IMR-90 (cell line): ENCODE measurements at regions not wholly inside any gene's neighbourhood (a gene's known extent, or its start where the extent isn't known, plus 50 kb on each side); places are given as distances from the start of the nearest gene placed in this dataset.

Experiments
- ATAC-seq: fragments of 200-7000 bp; cut with Tn5 transposase; 2 replicates; pipeline ENCODE4 v1.9.1; 2020; ENCODE audit warnings: low read depth, mild to moderate bottlenecking, moderate library complexity
- BruUV-seq: library from RNA; stranded (reverse); fragments of 400-500 nt; replicated peaks from 2 replicates; lab custom pipeline; 2021; lab: Mats Ljungman, UMichigan
- CTCF ChIA-PET: fragments of 300-600 bp; formaldehyde crosslinking; extraction: SDS; loops from one replicate; lab custom pipeline; 2021; ENCODE audit warnings: antibody characterized with exemption; lab: Yijun Ruan, JAX
- POLR2A ChIA-PET: fragments of 300-600 bp; sonication (Branson Sonifier 250); formaldehyde crosslinking; loops from one replicate; lab custom pipeline; 2022; ENCODE audit warnings: antibody characterized with exemption; ENCODE audit not compliant: unreplicated experiment; lab: Charles Lee
- DNase-seq: peaks from one replicate; pipeline ENCODE4 v3.0.0; 2013
- H2AFZ ChIP-seq: replicated peaks from 2 replicates; pipeline ENCODE3; 2013; ENCODE audit warnings: low read length, mild to moderate bottlenecking; ENCODE audit not compliant: poor library complexity
- H2AK5ac ChIP-seq: 2 replicates; pipeline ENCODE4 v1.6.1; 2013; ENCODE audit warnings: low read depth, low read length, inconsistent platforms
- H2AK9ac ChIP-seq: replicated peaks from 2 replicates; pipeline ENCODE3; 2013; ENCODE audit warnings: mild to moderate bottlenecking, low read depth, low read length, moderate library complexity; ENCODE audit not compliant: poor library complexity
- H2BK120ac ChIP-seq: 2 replicates; pipeline ENCODE4 v1.6.1; 2013; ENCODE audit warnings: low read depth, low read length, inconsistent platforms
- H2BK15ac ChIP-seq: 3 replicates; pipeline ENCODE4 v1.6.1; 2013; ENCODE audit warnings: low read depth, low read length, inconsistent platforms
- H2BK20ac ChIP-seq: 2 replicates; pipeline ENCODE4 v1.6.1; 2013; ENCODE audit warnings: low read depth, mild to moderate bottlenecking, inconsistent platforms, low read length, moderate library complexity
- H2BK5ac ChIP-seq: 2 replicates; pipeline ENCODE4 v1.6.1; 2013; ENCODE audit warnings: mild to moderate bottlenecking, low read depth, low read length, inconsistent platforms; ENCODE audit not compliant: poor library complexity, severe bottlenecking
- H3K14ac ChIP-seq: replicated peaks from 2 replicates; pipeline ENCODE4 v1.6.1; 2013; ENCODE audit warnings: low read depth, low read length, inconsistent platforms
- H3K18ac ChIP-seq: 2 replicates; pipeline ENCODE4 v1.6.1; 2013; ENCODE audit warnings: low read depth, low read length, control low read depth
- H3K23ac ChIP-seq: 2 replicates; pipeline ENCODE4 v1.6.1; 2013; ENCODE audit warnings: low read depth, low read length, inconsistent platforms
- H3K27ac ChIP-seq: 2 replicates; pipeline ENCODE4 v1.5.1; 2013; ENCODE audit warnings: mild to moderate bottlenecking, control low read depth, low read length; ENCODE audit not compliant: insufficient read depth
- H3K27me3 ChIP-seq: 2 replicates; pipeline ENCODE4 v1.6.1; 2013; ENCODE audit warnings: low read length; ENCODE audit not compliant: control insufficient read depth, insufficient read depth
- H3K36me3 ChIP-seq: 2 replicates; pipeline ENCODE4 v1.6.1; 2013; ENCODE audit warnings: low read length, mixed read lengths; ENCODE audit not compliant: control insufficient read depth, insufficient read depth
- H3K4ac ChIP-seq: 2 replicates; pipeline ENCODE4 v1.6.1; 2013; ENCODE audit warnings: low read depth, low read length, inconsistent platforms
- H3K4me1 ChIP-seq: 2 replicates; pipeline ENCODE4 v1.6.1; 2013; ENCODE audit warnings: low read length, mixed read lengths; ENCODE audit not compliant: control insufficient read depth, insufficient read depth
- H3K4me2 ChIP-seq: 2 replicates; pipeline ENCODE4 v1.6.1; 2013; ENCODE audit warnings: low read depth, mild to moderate bottlenecking, control low read depth, low read length, moderate library complexity
- H3K4me3 ChIP-seq: 2 replicates; pipeline ENCODE4 v1.5.1; 2013; ENCODE audit warnings: low read depth, mild to moderate bottlenecking, control low read depth, low read length, moderate library complexity; ENCODE audit not compliant: insufficient read depth
- H3K56ac ChIP-seq: 2 replicates; pipeline ENCODE4 v1.6.1; 2013; ENCODE audit warnings: low read length, inconsistent platforms; ENCODE audit not compliant: insufficient read depth; ENCODE audit errors: extremely low read depth
- H3K79me1 ChIP-seq, 2 experiments: 2 replicates each; pipeline ENCODE4 v1.6.1; 2013; ENCODE audit warnings: low read length in 2 of 2, inconsistent platforms in 1 of 2, low read depth in 1 of 2
- H3K9ac ChIP-seq: 2 replicates; pipeline ENCODE4 v1.6.1; 2013; ENCODE audit warnings: low read depth, low read length, control low read depth
- H3K9me1 ChIP-seq: 2 replicates; pipeline ENCODE4 v1.6.1; 2013; ENCODE audit warnings: low read length, inconsistent platforms; ENCODE audit not compliant: insufficient read depth
- H3K9me3 ChIP-seq: 2 replicates; pipeline ENCODE4 v1.6.1; 2013; ENCODE audit warnings: low read length; ENCODE audit not compliant: control insufficient read depth, insufficient read depth
- H4K20me1 ChIP-seq: 2 replicates; pipeline ENCODE4 v1.6.1; 2013; ENCODE audit warnings: low read length, inconsistent platforms; ENCODE audit not compliant: insufficient read depth
- H4K5ac ChIP-seq: 2 replicates; pipeline ENCODE4 v1.6.1; 2013; ENCODE audit warnings: mild to moderate bottlenecking, low read depth, low read length, control low read depth
- H4K8ac ChIP-seq, 2 experiments: 2 replicates each; pipeline ENCODE4 v1.6.1; 2013; ENCODE audit warnings: low read depth in 2 of 2, low read length in 2 of 2, control low read depth in 1 of 2, inconsistent platforms in 1 of 2
- H4K91ac ChIP-seq: 2 replicates; pipeline ENCODE4 v1.6.1; 2013; ENCODE audit warnings: low read depth, low read length, inconsistent platforms; ENCODE audit not compliant: insufficient read depth
- CEBPB ChIP-seq: IDR thresholded peaks from 2 replicates; pipeline ENCODE4 v1.6.1; 2012; ENCODE audit warnings: low read depth, low read length, improper control_type of control experiment
- CTCF ChIP-seq: conservative IDR thresholded peaks from 2 replicates; pipeline ENCODE4 v1.5.1; 2012; ENCODE audit warnings: mild to moderate bottlenecking, low read depth, low read length, improper control_type of control experiment
- MAFK ChIP-seq: IDR thresholded peaks from 2 replicates; pipeline ENCODE4 v1.6.1; 2012; ENCODE audit warnings: low read depth, low read length, improper control_type of control experiment
- MAZ ChIP-seq: IDR thresholded peaks from 2 replicates; pipeline ENCODE4 v1.6.1; 2012; ENCODE audit warnings: low read depth, mild to moderate bottlenecking, low read length, improper control_type of control experiment, moderate library complexity, borderline replicate concordance
- MXI1 ChIP-seq: IDR thresholded peaks from 2 replicates; pipeline ENCODE4 v1.6.1; 2012; ENCODE audit warnings: low read depth, mild to moderate bottlenecking, low read length, moderate library complexity, borderline replicate concordance
- RAD21 ChIP-seq: IDR thresholded peaks from 2 replicates; pipeline ENCODE4 v1.6.1; 2012; ENCODE audit warnings: low read length, improper control_type of control experiment
- RFX5 ChIP-seq: IDR thresholded peaks from 2 replicates; pipeline ENCODE4 v1.8.0; 2012; ENCODE audit warnings: low read depth, mild to moderate bottlenecking, low read length, moderate library complexity
- SMC3 ChIP-seq: fragments of 150-350 bp; IDR thresholded peaks from 2 replicates; pipeline ENCODE4 v1.6.1; 2016; ENCODE audit warnings: low read depth, mild to moderate bottlenecking, antibody characterized with exemption, low read length, moderate library complexity
- USF2 ChIP-seq: fragments of 150-350 bp; IDR thresholded peaks from 2 replicates; pipeline ENCODE4 v1.6.1; 2017; ENCODE audit warnings: mild to moderate bottlenecking, antibody characterized with exemption, low read length, low read depth
- WGBS, 2 experiments: methylation state at CpG; one replicate each; pipeline versions ENCODE4 v1.1.5 to v1.1.7; 2013; ENCODE audit warnings: missing lambda C conversion rate in 2 of 2; ENCODE audit not compliant: insufficient read length in 1 of 2; ENCODE audit errors: extremely low coverage in 2 of 2; 5-methylcytosine and 5-hydroxymethylcytosine counted together
- dilution Hi-C: fragments of 300-500 bp; cut with HindIII; formaldehyde crosslinking; loops from one replicate; pipeline ENCODE4 v1.14.3; 2018; ENCODE audit warnings: low sequenced_read_pairs; ENCODE audit not compliant: unreplicated experiment
- in situ Hi-C: fragments of 300-500 bp; cut with MboI; formaldehyde crosslinking; loops from 3 replicates; pipeline ENCODE4 v1.14.3; 2019; ENCODE audit warnings: low sequenced_read_pairs, inconsistent platforms, mixed read lengths
- intact Hi-C: fragments of 100-400 bp; cut with micrococcal nuclease; formaldehyde crosslinking; loops from 2 replicates; pipeline ENCODE4 v1.10.0; 2022

- Histone ChIP-seq H2AFZ (no peak overlapping the region), H3K9me1 (no peaks in the 10 kb centered on the region), H3K4me2 (no peak overlapping the region), H2BK120ac (no peak overlapping the region), H3K27ac (no peak overlapping the region), H4K20me1 (no peaks in the 10 kb centered on the region), H2AK5ac (no peak overlapping the region), H2BK5ac (no peak overlapping the region), H3K23ac (no peak overlapping the region), H2BK20ac (no peak overlapping the region), H3K14ac (no peak overlapping the region), H2BK15ac (no peak overlapping the region), H3K56ac (no peak overlapping the region), H3K36me3 (no peaks in the 10 kb centered on the region), H4K91ac (no peak overlapping the region), H3K4me3 (no peak overlapping the region), H2AK9ac (no peak overlapping the region), H3K9ac (no peak overlapping the region), H3K18ac (no peak overlapping the region), H3K79me1 (no peaks in the 10 kb centered on the region), H3K4ac (no peak overlapping the region), H3K9me3 (no peaks in the 10 kb centered on the region), H4K5ac (no peak overlapping the region), H4K8ac (no peak overlapping the region), H3K27me3 (peaks cover 19% of the 10 kb centered on the region), H3K4me1 (no peaks in the 10 kb centered on the region)
- dilution Hi-C loops (no loop called here), intact Hi-C loops (no loop called here), in situ Hi-C loops (no loop called here)
- DNase-seq (no peak), ATAC-seq (no peak)
- ChIA-PET CTCF (no interaction called here), POLR2A (no interaction called here)
- no peak for TF ChIP-seq CTCF
- TF ChIP-seq MAZ, result no peak
- no peak for TF ChIP-seq RAD21
- no peak for TF ChIP-seq USF2
- no peak for TF ChIP-seq CEBPB
- TF ChIP-seq MXI1, result no peak
- TF ChIP-seq RFX5, result no peak
- TF ChIP-seq MAFK, result no peak
- no peak for TF ChIP-seq SMC3
- WGBS, 2 experiments, result 36% methylated on average over 6 of the region's 12 CpGs; no CpG with 5 or more reads in 1 of the 2 experiments
- BruUV-seq, result no TSS peak
These were observed 243.8 kb downstream of the RBFOX3 start for GRCh38 chr17:79366988-79367571.
